Esophagus muscularis mucosa (tissue), 3 donors: ENCODE measurements at regions not wholly inside any gene's neighbourhood (a gene's known extent, or its start where the extent isn't known, plus 50 kb on each side); places are given as distances from the start of the nearest gene placed in this dataset.

ENCODE experiments used
- CTCF ChIP-seq, 3 experiments: fragments of 200-600 bp in 2 of 3; fragments of 450-650 bp in 1 of 3; sonication (generic) in 2 of 3; IDR thresholded peaks; one replicate each; pipeline ENCODE4 v1.5.1; 2017 to 2019; ENCODE audit warnings: antibody characterized with exemption in 3 of 3, mild to moderate bottlenecking in 2 of 3, moderate library complexity in 1 of 3
- POLR2A ChIP-seq: fragments of 450-650 bp; IDR thresholded peaks from one replicate; pipeline ENCODE4 v1.6.1; 2017; ENCODE audit warnings: antibody characterized with exemption, moderate library complexity, mild to moderate bottlenecking, low read depth
- POLR2AphosphoS5 ChIP-seq, 2 donors: sonication (generic); formaldehyde crosslinking; IDR thresholded peaks; one replicate each; pipeline ENCODE4 v1.6.1; 2017; ENCODE audit warnings: antibody characterized with exemption in 2 of 2

- no peak for TF ChIP-seq POLR2AphosphoS5 (IDR thresholded peaks at IDR 0.05)
- no peak for TF ChIP-seq POLR2A
- TF ChIP-seq CTCF (IDR thresholded peaks at IDR 0.05): no peak
Measured at GRCh38 chrX:17285983-17286382, 89.0 kb upstream of the NHS start.
